A673 (cell line): ENCODE measurements at regions not wholly inside any gene's neighbourhood (a gene's known extent, or its start where the extent isn't known, plus 50 kb on each side); places are given as distances from the start of the nearest gene placed in this dataset.

Source experiments
- BruUV-seq: library from RNA; stranded (reverse); fragments of 400-500 nt; replicated peaks from 2 replicates; lab custom pipeline; 2021; lab: Mats Ljungman, UMichigan
- CTCF ChIA-PET: fragments of 300-600 bp; sonication (Branson Sonifier 250); formaldehyde crosslinking; loops from one replicate; lab custom pipeline; 2022; ENCODE audit warnings: antibody characterized with exemption; lab: Charles Lee
- POLR2A ChIA-PET: fragments of 300-600 bp; sonication (Branson Sonifier 250); formaldehyde crosslinking; loops from one replicate; lab custom pipeline; 2022; ENCODE audit warnings: antibody characterized with exemption; ENCODE audit not compliant: low non-redundant PET; lab: Charles Lee
- DNase-seq: peaks from one replicate; pipeline ENCODE4 v3.0.0-alpha.2; 2015; ENCODE audit warnings: low spot score
- H3K27ac ChIP-seq: fragments of 200-600 bp; sonication (generic); 2 replicates; pipeline ENCODE4 v1.5.1; 2016; ENCODE audit warnings: mixed run types, low read depth, mild to moderate bottlenecking, mixed read lengths, antibody characterized with exemption, low read length; ENCODE audit not compliant: poor library complexity, severe bottlenecking
- H3K27me3 ChIP-seq: fragments of 200-600 bp; sonication (generic); replicated peaks from 2 replicates; pipeline ENCODE4 v1.6.1; 2017; ENCODE audit warnings: mixed run types, low read depth, mild to moderate bottlenecking, mixed read lengths, antibody characterized with exemption, low read length; ENCODE audit not compliant: insufficient read depth, poor library complexity
- H3K36me3 ChIP-seq: fragments of 200-600 bp; sonication (generic); 2 replicates; pipeline ENCODE4 v1.6.1; 2016; ENCODE audit warnings: mixed run types, mild to moderate bottlenecking, mixed read lengths, antibody characterized with exemption, low read length; ENCODE audit not compliant: insufficient read depth, poor library complexity, severe bottlenecking
- H3K4me1 ChIP-seq: fragments of 200-600 bp; sonication (generic); 2 replicates; pipeline ENCODE4 v1.6.1; 2017; ENCODE audit warnings: mixed run types, mild to moderate bottlenecking, mixed read lengths, antibody characterized with exemption, low read length; ENCODE audit not compliant: insufficient read depth, poor library complexity, severe bottlenecking
- H3K4me3 ChIP-seq: fragments of 200-600 bp; sonication (generic); 2 replicates; pipeline ENCODE4 v1.5.1; 2016; ENCODE audit warnings: low read depth, mixed run types, mild to moderate bottlenecking, mixed read lengths, low read length; ENCODE audit not compliant: poor library complexity, severe bottlenecking
- H3K9me3 ChIP-seq: fragments of 200-600 bp; sonication (generic); 2 replicates; pipeline ENCODE4 v1.6.1; 2016; ENCODE audit warnings: mixed run types, low read depth, mild to moderate bottlenecking, mixed read lengths, antibody characterized with exemption, low read length; ENCODE audit not compliant: poor library complexity, severe bottlenecking
- EZH2 ChIP-seq: fragments of 200-600 bp; sonication (generic); IDR thresholded peaks from 2 replicates; pipeline ENCODE4 v1.6.1; 2017; ENCODE audit warnings: borderline replicate concordance, low read depth, mild to moderate bottlenecking, mixed read lengths, antibody characterized with exemption, low read length; ENCODE audit not compliant: poor library complexity, severe bottlenecking
- intact Hi-C: fragments of 100-400 bp; cut with micrococcal nuclease; formaldehyde crosslinking; loops from one replicate; pipeline ENCODE4 v1.10.0; 2022; ENCODE audit not compliant: unreplicated experiment
- TF ChIP-seq, protein P1 (sequence below): fragments of 300-800, 200-600 bp; sonication (generic); conservative IDR thresholded peaks from 2 replicates; pipeline ENCODE4 v1.5.1; 2017; ENCODE audit warnings: low read depth, mild to moderate bottlenecking, antibody characterized with exemption, low read length, moderate library complexity, mixed read lengths

DNA sequence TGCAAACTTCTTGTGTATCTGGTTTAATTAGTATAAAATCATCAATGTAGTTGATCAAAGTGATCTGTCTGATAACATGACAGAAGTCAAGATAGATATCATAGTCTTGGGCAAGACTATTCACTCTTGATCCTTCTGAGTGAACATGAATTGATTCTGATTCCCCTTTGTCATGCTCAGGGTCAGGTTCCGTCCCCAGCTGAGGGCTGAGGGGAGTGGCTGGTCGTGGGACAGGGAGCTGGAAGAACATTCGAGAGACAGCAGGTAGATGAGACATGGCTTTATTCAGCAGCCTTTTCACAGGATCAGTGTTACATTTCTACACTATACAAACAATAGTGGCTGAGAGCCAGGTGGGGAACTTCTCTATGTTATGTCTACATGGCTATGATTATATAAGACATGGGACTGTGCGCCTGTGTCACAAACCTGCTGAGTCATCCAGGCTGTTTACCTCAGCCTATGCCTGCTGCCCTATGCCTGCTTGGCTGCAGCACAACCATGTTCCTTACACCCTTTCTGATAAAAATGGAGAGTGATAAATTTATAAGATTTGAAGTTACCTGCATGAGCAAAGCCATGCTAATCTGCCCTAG lies 586.9 kb upstream of the NR3C2 start:
- Histone ChIP-seq H3K4me1 (no peaks in the 10 kb centered on the region), H3K27ac (no peak overlapping the region), H3K36me3 (no peaks in the 10 kb centered on the region), H3K9me3 (no peaks in the 10 kb centered on the region), H3K27me3 (no peaks in the 10 kb centered on the region), H3K4me3 (no peak overlapping the region)
- intact Hi-C loops, result no loop called here
- CTCF ChIA-PET, result no interaction called here
- no TSS peak for BruUV-seq
- DNase-seq, result no peak
- no peak for TF ChIP-seq EZH2
- TF ChIP-seq, protein P1, sequence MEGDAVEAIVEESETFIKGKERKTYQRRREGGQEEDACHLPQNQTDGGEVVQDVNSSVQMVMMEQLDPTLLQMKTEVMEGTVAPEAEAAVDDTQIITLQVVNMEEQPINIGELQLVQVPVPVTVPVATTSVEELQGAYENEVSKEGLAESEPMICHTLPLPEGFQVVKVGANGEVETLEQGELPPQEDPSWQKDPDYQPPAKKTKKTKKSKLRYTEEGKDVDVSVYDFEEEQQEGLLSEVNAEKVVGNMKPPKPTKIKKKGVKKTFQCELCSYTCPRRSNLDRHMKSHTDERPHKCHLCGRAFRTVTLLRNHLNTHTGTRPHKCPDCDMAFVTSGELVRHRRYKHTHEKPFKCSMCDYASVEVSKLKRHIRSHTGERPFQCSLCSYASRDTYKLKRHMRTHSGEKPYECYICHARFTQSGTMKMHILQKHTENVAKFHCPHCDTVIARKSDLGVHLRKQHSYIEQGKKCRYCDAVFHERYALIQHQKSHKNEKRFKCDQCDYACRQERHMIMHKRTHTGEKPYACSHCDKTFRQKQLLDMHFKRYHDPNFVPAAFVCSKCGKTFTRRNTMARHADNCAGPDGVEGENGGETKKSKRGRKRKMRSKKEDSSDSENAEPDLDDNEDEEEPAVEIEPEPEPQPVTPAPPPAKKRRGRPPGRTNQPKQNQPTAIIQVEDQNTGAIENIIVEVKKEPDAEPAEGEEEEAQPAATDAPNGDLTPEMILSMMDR, result no peak
- POLR2A ChIA-PET, result no interaction called here

DNA sequence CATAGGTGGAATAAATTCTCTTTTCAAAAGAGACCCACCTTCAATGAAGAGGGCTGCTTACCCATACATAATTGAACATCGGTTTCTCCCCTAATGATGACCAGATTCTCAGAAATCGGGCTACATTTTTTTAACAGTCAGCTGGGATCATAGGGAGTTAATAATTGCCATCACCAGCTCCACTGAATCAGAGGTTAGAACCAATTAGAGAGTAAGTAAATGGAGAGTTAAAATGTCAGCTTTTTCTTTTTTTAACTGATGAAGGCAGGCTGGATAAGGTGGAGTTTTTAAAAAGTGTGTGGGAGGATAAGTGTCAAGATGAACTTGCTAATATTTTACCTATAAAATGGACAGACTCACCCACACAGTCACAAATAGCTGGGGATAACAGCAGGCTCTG lies 584.5 kb upstream of the NR3C2 start:
- Histone ChIP-seq H3K27ac (no peak overlapping the region), H3K4me1 (no peaks in the 10 kb centered on the region), H3K4me3 (no peak overlapping the region), H3K36me3 (no peaks in the 10 kb centered on the region), H3K9me3 (no peaks in the 10 kb centered on the region), H3K27me3 (no peaks in the 10 kb centered on the region)
- no peak for TF ChIP-seq EZH2
- TF ChIP-seq, protein P1, result no peak
- no TSS peak for BruUV-seq
- POLR2A ChIA-PET, result no interaction called here
- intact Hi-C loops, result no loop called here
- CTCF ChIA-PET, result no interaction called here
- no peak for DNase-seq

DNA sequence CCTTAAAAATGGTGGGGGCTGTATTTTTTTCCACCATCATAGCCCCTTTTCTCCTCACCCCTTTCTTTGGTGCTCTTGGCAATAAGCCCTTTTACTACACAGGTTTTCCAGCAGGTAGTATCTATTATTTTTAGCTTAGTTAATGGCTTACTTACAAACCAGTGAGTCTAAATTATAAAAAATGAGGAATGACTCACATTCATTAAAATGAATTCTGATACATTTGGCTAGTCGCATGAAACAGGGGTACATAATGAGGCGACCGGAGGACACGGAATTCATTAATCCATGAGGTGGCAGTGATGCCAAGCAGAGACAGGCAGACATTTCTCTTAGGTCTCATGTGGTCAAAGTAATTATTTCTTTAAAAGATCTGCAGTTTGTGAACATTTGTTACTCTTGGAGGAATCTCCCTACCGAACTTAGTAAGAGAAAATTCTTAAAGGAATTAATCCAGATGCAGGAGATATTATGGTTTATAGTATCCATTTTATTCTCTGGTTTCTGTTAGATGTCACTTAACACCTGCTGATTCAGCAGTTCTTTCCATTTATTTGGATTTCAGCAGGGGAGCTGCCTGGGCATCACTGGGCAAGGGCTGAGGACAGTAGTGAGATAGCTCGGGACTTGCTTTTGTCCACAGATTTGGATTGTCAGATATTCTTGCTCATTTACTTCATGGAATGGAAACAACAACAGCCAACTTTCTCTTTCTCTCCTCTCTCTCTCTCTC lies 575.0 kb upstream of the NR3C2 start:
- Histone ChIP-seq H3K27ac (no peak overlapping the region), H3K27me3 (no peaks in the 10 kb centered on the region), H3K4me3 (no peak overlapping the region), H3K9me3 (peaks cover 3% of the 10 kb centered on the region), H3K36me3 (no peaks in the 10 kb centered on the region), H3K4me1 (no peaks in the 10 kb centered on the region)
- ChIA-PET POLR2A (no interaction called here), CTCF (no interaction called here)
- TF ChIP-seq EZH2, result no peak
- TF ChIP-seq, protein P1, result no peak
- intact Hi-C loops, result no loop called here
- no TSS peak for BruUV-seq
- DNase-seq, result no peak
